ENCODE measurements at regions not wholly inside any gene's neighbourhood (a gene's known extent, or its start where the extent isn't known, plus 50 kb on each side); places are given as distances from the start of the nearest gene placed in this dataset.

- no peak overlapping the region for H3K27ac Mint-ChIP-seq (ENCODE audit: unreplicated experiment)
- no peak for DNase-seq (ENCODE audit: low spot score)
- H3K4me1 Mint-ChIP-seq (ENCODE audit: low read depth), result peaks cover 20% of the 10 kb centered on the region
- TF ChIP-seq CTCF (IDR thresholded peaks at IDR 0.05), result no peak
- H3K36me3 Mint-ChIP-seq (ENCODE audit: low read depth), result peaks cover 8% of the 10 kb centered on the region
- H3K27me3 Mint-ChIP-seq (ENCODE audit: low read depth), result no peaks in the 10 kb centered on the region
- no peak overlapping the region for H3K4me3 Mint-ChIP-seq (ENCODE audit: unreplicated experiment)
- H3K9me3 Mint-ChIP-seq (ENCODE audit: low read depth), result peaks cover 33% of the 10 kb centered on the region
Measured at GRCh38 chrX:40843643-40844042, 108.3 kb upstream of the MED14 start.

- no peak for DNase-seq (ENCODE audit: low spot score)
Measured at GRCh38 chrX:40844471-40844870, 109.1 kb upstream of the MED14 start.

GRCh38 chrX:40845331-40845911 is 110.1 kb upstream of the MED14 start:
- no peak for DNase-seq (ENCODE audit: low spot score)
- TF ChIP-seq CTCF (IDR thresholded peaks at IDR 0.05), result no peak
- Mint-ChIP-seq H3K27ac (ENCODE audit: unreplicated experiment) (peak overlapping the region; percentile 91), H3K27me3 (ENCODE audit: low read depth) (no peaks in the 10 kb centered on the region), H3K4me3 (ENCODE audit: unreplicated experiment) (peak overlapping the region; percentile 17), H3K9me3 (ENCODE audit: low read depth) (peaks cover 27% of the 10 kb centered on the region), H3K4me1 (ENCODE audit: low read depth) (peaks cover 30% of the 10 kb centered on the region), H3K36me3 (ENCODE audit: low read depth) (peaks cover 5% of the 10 kb centered on the region)

More at GRCh38 chrX:40844471-40844870, 109.1 kb upstream of the MED14 start:
- Mint-ChIP-seq H3K27ac (ENCODE audit: unreplicated experiment) (peak overlapping the region; percentile 91), H3K27me3 (ENCODE audit: low read depth) (no peaks in the 10 kb centered on the region), H3K9me3 (ENCODE audit: low read depth) (peaks cover 31% of the 10 kb centered on the region), H3K4me3 (ENCODE audit: unreplicated experiment) (no peak overlapping the region), H3K36me3 (ENCODE audit: low read depth) (peaks cover 8% of the 10 kb centered on the region), H3K4me1 (ENCODE audit: low read depth) (peaks cover 26% of the 10 kb centered on the region)
- TF ChIP-seq CTCF (IDR thresholded peaks at IDR 0.05), result no peak

GRCh38 chrX:40849906-40850823 is 114.8 kb upstream of the MED14 start:
- Mint-ChIP-seq H3K27ac (ENCODE audit: unreplicated experiment) (no peak overlapping the region), H3K4me1 (ENCODE audit: low read depth) (peaks cover 26% of the 10 kb centered on the region), H3K27me3 (ENCODE audit: low read depth) (no peaks in the 10 kb centered on the region), H3K4me3 (ENCODE audit: unreplicated experiment) (no peak overlapping the region), H3K9me3 (ENCODE audit: low read depth) (peaks cover 17% of the 10 kb centered on the region), H3K36me3 (ENCODE audit: low read depth) (no peaks in the 10 kb centered on the region)
- TF ChIP-seq CTCF (IDR thresholded peaks at IDR 0.05), result no peak
- no peak for DNase-seq (ENCODE audit: low spot score)

- H3K27ac Mint-ChIP-seq (ENCODE audit: unreplicated experiment), result no peak overlapping the region
- H3K36me3 Mint-ChIP-seq (ENCODE audit: low read depth), result no peaks in the 10 kb centered on the region
- peaks cover 26% of the 10 kb centered on the region for H3K9me3 Mint-ChIP-seq (ENCODE audit: low read depth)
- DNase-seq (ENCODE audit: low spot score), result no peak
- H3K4me1 Mint-ChIP-seq (ENCODE audit: low read depth), result peaks cover 20% of the 10 kb centered on the region
- TF ChIP-seq CTCF (IDR thresholded peaks at IDR 0.05), result no peak
- no peak overlapping the region for H3K4me3 Mint-ChIP-seq (ENCODE audit: unreplicated experiment)
- no peaks in the 10 kb centered on the region for H3K27me3 Mint-ChIP-seq (ENCODE audit: low read depth)
Measured at GRCh38 chrX:40852586-40852985, 117.2 kb upstream of the MED14 start.

Data from chondrocyte (in vitro differentiated cells).